ENCODE measurements at regions not wholly inside any gene's neighbourhood (a gene's known extent, or its start where the extent isn't known, plus 50 kb on each side); places are given as distances from the start of the nearest gene placed in this dataset.

- DNase-seq: no peak
Measured at GRCh38 chr5:143581649-143582048, 178.2 kb upstream of the NR3C1 start.

GRCh38 chr5:143581147-143581546, 177.7 kb upstream of the NR3C1 start:
- DNase-seq: no peak

GRCh38 chr5:143576711-143577484, 173.4 kb upstream of the NR3C1 start:
- no peak for DNase-seq

GRCh38 chr5:143575286-143575685, 171.8 kb upstream of the NR3C1 start:
- DNase-seq: no peak

GRCh38 chr5:143574236-143574635, 170.8 kb upstream of the NR3C1 start:
- no peak for DNase-seq

- no peak for DNase-seq
Measured at GRCh38 chr5:143573568-143574170, 170.2 kb upstream of the NR3C1 start.

GRCh38 chr5:143572671-143573070, 169.2 kb upstream of the NR3C1 start:
- DNase-seq: no peak

GRCh38 chr5:143571642-143572624, 168.4 kb upstream of the NR3C1 start:
- DNase-seq: no peak

- DNase-seq: no peak
Measured at GRCh38 chr5:143570989-143571388, 167.5 kb upstream of the NR3C1 start.

GRCh38 chr5:143569722-143570567, 166.5 kb upstream of the NR3C1 start:
- no peak for DNase-seq

GRCh38 chr5:143569213-143569701, 165.8 kb upstream of the NR3C1 start:
- no peak for DNase-seq

- DNase-seq: no peak
Measured at GRCh38 chr5:143567583-143568504, 164.4 kb upstream of the NR3C1 start.

- DNase-seq: no peak
Measured at GRCh38 chr5:143566139-143566538, 162.7 kb upstream of the NR3C1 start.

- DNase-seq: no peak
Measured at GRCh38 chr5:143564417-143564816, 160.9 kb upstream of the NR3C1 start.

- DNase-seq: no peak
Measured at GRCh38 chr5:143562935-143563334, 159.4 kb upstream of the NR3C1 start.

- no peak for DNase-seq
Measured at GRCh38 chr5:143561219-143561618, 157.7 kb upstream of the NR3C1 start.

- DNase-seq: no peak
Measured at GRCh38 chr5:143560378-143560777, 156.9 kb upstream of the NR3C1 start.

GRCh38 chr5:143559586-143560109, 156.2 kb upstream of the NR3C1 start:
- no peak for DNase-seq

GRCh38 chr5:143558048-143558447, 154.6 kb upstream of the NR3C1 start:
- no peak for DNase-seq

GRCh38 chr5:143557061-143557818, 153.8 kb upstream of the NR3C1 start:
- no peak for DNase-seq

All from CD4-positive, alpha-beta T cell treated with Interleukin-12 subunit alpha and Interleukin-12 subunit beta, for 1 hour (primary cell).